ENCODE measurements at regions not wholly inside any gene's neighbourhood (a gene's known extent, or its start where the extent isn't known, plus 50 kb on each side); places are given as distances from the start of the nearest gene placed in this dataset.
A peak's percentile ranks its signal among the peaks of the same experiment; 100 is the strongest.

DNA sequence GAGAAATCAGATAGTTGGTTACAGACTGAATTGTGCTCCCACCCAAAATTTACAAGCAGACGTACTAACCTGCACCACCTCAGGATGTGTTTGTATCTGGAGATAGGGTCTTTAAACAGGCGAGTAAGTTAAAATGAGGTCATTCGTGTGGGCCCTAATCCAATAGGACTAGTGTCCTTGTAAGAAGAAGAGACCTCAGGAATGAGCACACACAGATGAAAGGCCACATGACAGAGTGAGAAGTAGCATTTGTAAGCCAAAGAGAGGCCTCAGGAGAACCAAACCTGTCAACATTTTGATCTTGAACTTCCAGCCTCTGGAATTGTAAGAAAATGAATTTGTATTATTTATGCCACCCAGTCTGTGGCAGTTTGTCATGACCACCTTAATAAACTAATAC is 149.5 kb upstream of the VWC2 start:
- TF ChIP-seq JUND (IDR thresholded peaks at IDR 0.05; ENCODE audit: low read depth) = no peak
- in situ Hi-C loops (cut with HindIII; ENCODE audit: low pct_unique_long_range_greater_than_20kb, low sequenced_read_pairs) = no loop called here
- DNase-seq (ENCODE audit: low read depth in 1 of 2, low spot score in 1 of 2) = no peak

DNA sequence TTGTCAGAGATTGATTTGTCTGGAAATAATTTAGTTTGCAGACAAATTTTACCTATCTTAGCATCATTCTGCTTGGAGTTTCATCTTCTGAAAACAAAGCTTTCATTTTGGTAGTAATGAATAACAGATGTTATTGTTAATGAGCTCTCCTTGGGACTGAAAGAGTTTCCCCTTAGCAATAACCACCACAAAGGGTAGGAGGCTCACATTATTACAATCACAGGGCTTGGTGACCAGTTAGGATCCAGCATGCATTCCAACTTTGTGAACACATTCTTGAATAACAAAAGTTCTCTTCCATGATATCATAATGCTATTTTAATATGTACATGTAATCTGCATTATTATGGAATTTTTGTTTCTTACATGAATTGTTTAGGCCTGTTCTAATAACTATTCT is 148.8 kb upstream of the VWC2 start:
- TF ChIP-seq JUND (IDR thresholded peaks at IDR 0.05; ENCODE audit: low read depth) = no peak
- DNase-seq (ENCODE audit: low read depth in 1 of 2, low spot score in 1 of 2) = no peak
- in situ Hi-C loops (cut with HindIII; ENCODE audit: low pct_unique_long_range_greater_than_20kb, low sequenced_read_pairs) = no loop called here

DNA sequence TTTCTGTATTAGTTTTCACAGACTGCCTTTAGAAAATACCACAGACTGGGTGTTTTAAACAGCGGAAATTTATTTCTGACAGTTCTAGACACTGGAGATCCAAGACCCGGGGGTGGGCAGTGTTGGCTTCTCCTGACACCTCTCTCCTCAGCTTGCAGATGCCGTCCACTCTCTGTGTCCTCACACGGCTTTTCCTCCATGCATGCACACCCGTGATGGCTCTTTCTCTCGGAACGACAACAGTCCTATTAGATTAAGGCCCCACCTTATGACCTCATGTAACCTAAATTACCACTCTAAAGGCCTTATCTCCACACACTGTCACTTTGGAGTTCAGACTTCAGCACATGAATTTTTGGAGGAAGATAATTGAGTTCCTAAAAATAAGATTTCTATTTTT is 142.9 kb upstream of the VWC2 start:
- no peak for DNase-seq (ENCODE audit: low read depth in 1 of 2, low spot score in 1 of 2)
- TF ChIP-seq JUND (IDR thresholded peaks at IDR 0.05; ENCODE audit: low read depth) = no peak
- in situ Hi-C loops (cut with HindIII; ENCODE audit: low pct_unique_long_range_greater_than_20kb, low sequenced_read_pairs) = no loop called here

DNA sequence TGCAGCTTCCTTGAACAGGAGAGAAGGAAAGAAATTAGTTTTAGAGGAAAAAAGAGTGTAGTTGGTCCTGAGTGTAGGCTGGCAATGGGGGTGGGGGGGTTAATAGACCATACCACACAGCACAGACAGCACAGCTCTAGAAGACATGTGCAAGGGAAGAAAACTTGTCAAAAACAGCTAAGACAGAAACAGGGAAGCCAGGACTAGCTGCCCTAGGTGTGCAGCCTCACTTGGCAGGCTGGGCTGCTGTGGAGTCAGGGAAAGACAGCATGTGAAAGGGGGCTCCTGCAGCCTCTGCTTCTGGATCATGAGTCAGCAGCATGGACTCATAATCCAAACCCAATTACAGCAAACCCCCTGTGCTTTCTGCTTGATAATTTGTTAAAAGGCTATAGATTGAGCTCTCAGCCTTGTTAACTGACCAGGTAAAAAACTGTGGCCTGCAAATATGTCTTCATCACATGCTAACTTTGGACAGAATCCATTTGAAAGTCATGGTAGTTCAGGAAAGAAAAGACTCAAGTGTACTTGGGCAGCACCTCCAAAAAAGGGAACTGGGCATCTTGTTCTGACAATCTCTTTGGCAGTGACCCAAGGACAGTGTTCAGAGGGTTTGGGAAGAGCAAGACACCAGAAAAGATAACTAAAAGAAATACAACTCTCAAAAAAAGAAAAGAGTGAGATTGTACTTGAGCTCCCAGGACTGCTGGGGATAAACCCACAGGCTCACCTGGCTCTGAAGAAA is 142.2 kb upstream of the VWC2 start:
- no peak for TF ChIP-seq JUND (IDR thresholded peaks at IDR 0.05; ENCODE audit: low read depth)
- DNase-seq (ENCODE audit: low read depth in 1 of 2, low spot score in 1 of 2) = no peak
- in situ Hi-C loops (cut with HindIII; ENCODE audit: low pct_unique_long_range_greater_than_20kb, low sequenced_read_pairs) = no loop called here

DNA sequence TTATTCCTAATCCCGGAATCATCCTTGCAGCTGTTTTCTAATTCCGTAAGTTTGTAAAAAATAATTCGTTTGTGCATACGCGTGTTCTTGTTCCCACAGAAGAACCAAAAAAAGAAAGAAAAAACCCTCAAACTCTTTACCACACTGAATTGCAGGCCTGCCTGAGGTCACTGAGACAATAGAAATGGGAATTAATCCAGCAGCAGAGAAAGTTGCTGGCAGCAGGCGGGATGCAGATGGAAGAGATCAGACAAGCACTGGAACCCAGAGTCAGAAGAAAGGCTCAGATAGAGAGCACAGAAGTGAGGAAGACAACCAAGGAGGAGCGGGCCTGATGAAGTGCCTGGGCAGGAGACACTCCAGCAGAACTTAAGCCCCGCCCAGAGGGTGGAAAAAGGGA is 141.5 kb upstream of the VWC2 start:
- in situ Hi-C loops (cut with HindIII; ENCODE audit: low pct_unique_long_range_greater_than_20kb, low sequenced_read_pairs) = no loop called here
- no peak for DNase-seq (ENCODE audit: low read depth in 1 of 2, low spot score in 1 of 2)
- no peak for TF ChIP-seq JUND (IDR thresholded peaks at IDR 0.05; ENCODE audit: low read depth)

DNA sequence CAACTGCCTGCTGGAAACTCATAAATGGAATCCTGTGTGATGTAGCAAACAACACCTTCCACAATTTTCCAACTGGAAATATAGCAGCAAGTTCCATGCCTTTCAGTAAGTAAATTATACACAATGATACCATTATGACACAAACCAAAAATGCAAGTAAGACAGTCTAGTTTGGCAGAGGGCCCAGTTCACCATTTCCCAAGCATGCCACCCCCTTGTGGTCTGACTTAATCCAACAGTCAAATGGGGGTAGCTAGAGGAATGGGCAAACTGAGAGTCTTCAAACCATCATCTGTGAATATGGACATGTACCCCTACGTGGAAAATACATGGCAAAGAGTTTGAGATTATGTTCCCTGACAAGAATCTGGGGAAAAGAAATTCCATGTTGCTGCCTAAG is 137.6 kb upstream of the VWC2 start:
- TF ChIP-seq JUND (IDR thresholded peaks at IDR 0.05; ENCODE audit: low read depth) = no peak

DNA sequence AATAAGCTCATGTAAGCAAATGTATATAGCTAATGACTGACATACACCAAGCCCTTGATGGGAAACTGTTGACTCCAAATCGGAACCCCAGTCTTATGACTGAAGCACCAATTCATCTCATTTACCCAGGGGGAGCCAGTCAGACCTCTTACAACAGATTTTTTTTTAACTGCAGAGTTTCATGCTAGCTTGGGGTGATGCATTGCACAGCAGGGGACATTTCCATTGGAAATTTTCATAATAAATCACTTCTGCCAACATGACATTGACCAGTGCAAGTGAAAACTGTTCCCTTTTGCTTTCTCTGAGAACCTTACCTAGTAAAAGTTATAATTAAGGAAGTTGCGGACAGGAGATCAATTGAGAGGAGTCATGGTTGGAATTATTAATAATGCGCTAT is 137.0 kb upstream of the VWC2 start:
- in situ Hi-C loops (cut with HindIII; ENCODE audit: low pct_unique_long_range_greater_than_20kb, low sequenced_read_pairs) = no loop called here
- no peak for TF ChIP-seq JUND (IDR thresholded peaks at IDR 0.05; ENCODE audit: low read depth)
- no peak for DNase-seq (ENCODE audit: low read depth in 1 of 2, low spot score in 1 of 2)

More for the DNA sequence above, 137.6 kb upstream of the VWC2 start:
- in situ Hi-C loops (cut with HindIII; ENCODE audit: low pct_unique_long_range_greater_than_20kb, low sequenced_read_pairs) = no loop called here
- peak in 1 of 2 experiments; percentile 25 for DNase-seq (ENCODE audit: low read depth in 1 of 2, low spot score in 1 of 2)

DNA sequence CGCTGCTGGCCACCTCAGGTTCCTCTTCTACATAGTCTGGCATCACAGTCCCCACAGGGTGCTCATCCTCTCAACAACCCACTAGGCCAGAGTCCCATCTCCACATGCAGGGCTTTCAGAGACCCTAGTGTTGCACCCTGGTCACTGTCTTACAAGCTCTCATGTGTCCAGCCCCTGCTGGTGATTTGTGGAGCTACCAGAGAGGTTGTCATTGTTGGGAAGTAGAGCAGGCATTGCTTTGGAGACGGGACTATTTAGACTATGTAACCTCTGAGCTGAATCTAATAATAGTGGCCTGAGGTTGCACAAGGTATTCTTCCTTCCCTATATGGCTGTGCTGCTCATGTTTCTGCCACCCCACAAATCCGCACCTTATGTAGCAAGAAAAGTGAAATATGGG is 135.3 kb upstream of the VWC2 start:
- DNase-seq (ENCODE audit: low read depth in 1 of 2, low spot score in 1 of 2) = no peak
- in situ Hi-C loops (cut with HindIII; ENCODE audit: low pct_unique_long_range_greater_than_20kb, low sequenced_read_pairs) = no loop called here
- no peak for TF ChIP-seq JUND (IDR thresholded peaks at IDR 0.05; ENCODE audit: low read depth)

DNA sequence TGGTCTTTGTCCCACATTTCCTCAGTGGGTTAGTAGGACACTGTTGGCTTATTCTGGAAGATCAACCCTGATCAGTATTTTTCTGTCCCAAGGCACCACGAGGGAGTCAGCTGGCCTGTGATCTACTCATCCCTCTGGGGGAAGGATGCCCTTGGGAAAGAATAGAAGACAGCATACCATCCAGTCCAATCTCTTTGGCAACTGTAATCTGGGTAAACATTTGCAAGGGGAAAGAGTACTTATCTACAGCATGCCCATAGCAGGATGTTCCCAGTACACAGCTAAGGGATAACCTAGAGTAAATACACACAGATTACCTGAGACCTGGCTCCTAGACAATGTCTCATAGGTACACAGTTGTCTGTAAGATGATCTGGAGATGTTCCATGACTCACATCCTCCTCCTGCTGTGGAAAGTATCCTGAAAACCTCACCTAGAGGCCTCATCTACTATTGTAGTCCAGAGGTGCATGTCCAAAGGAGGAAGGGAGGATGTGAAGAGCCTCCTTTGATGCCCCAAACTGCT is 134.3 kb upstream of the VWC2 start:
- DNase-seq (ENCODE audit: low read depth in 1 of 2, low spot score in 1 of 2) = no peak
- no peak for TF ChIP-seq JUND (IDR thresholded peaks at IDR 0.05; ENCODE audit: low read depth)
- in situ Hi-C loops (cut with HindIII; ENCODE audit: low pct_unique_long_range_greater_than_20kb, low sequenced_read_pairs) = no loop called here

DNA sequence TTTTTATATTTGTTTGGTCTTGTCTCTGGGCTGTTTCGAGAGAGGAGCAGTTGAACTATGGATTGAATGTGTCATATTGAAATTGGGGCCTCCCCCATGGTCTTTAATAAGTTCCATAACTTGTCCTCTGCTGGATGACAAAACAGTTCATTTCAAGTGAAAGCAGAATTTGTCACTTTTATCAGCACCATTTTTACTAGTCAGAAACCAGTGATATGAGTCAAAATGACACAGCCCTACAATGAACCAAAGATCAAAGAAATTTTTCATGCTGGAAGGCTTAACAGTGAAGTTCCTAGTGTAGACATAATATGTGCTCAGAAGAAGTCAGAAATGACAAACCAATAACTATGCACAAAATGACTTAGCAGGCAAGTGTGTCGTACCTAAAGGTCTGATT is 133.6 kb upstream of the VWC2 start:
- in situ Hi-C loops (cut with HindIII; ENCODE audit: low pct_unique_long_range_greater_than_20kb, low sequenced_read_pairs) = no loop called here
- DNase-seq (ENCODE audit: low read depth in 1 of 2, low spot score in 1 of 2) = no peak
- TF ChIP-seq JUND (IDR thresholded peaks at IDR 0.05; ENCODE audit: low read depth) = no peak

DNA sequence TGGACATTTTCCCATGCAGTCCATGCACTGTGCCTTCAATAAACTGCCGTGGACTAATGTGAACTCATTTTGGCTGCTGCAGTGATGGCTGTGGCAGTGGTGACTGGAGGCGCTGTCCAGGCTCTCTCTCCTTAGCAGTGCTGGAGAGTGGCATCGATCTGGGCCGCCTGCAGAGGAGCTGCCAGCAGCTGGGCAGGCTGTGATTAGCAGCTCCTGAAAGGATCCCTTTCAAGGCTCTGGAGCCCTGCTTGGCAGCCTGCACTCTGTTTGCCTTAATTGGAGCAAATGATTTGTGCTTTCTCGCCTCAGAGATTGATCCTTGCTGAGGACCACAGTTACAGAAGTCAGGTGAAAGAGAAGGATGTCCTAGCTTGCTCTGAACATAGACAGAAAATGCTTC is 130.1 kb upstream of the VWC2 start:
- no peak for TF ChIP-seq JUND (IDR thresholded peaks at IDR 0.05; ENCODE audit: low read depth)
- in situ Hi-C loops (cut with HindIII; ENCODE audit: low pct_unique_long_range_greater_than_20kb, low sequenced_read_pairs) = no loop called here
- no peak for DNase-seq (ENCODE audit: low read depth in 1 of 2, low spot score in 1 of 2)

DNA sequence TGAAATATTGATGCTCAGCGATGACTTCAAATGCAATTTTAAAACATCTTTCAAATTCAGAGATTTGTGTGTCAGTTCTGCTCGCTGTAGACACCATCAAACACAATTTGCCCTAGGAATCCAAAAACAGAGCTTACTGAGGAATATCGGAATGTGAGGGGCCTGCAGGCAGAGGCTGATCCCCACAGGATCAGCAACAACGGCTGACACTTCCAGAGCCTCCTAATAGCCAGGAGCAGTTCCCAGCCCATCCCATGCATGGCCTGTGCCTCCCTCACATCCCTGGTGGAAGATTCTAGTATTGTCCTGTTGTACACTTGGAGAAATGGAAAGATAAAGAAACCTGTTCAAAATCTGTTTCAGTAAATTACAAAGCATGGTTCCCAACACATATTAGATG is 129.7 kb upstream of the VWC2 start:
- TF ChIP-seq JUND (IDR thresholded peaks at IDR 0.05; ENCODE audit: low read depth) = no peak
- DNase-seq (ENCODE audit: low read depth in 1 of 2, low spot score in 1 of 2) = no peak
- in situ Hi-C loops (cut with HindIII; ENCODE audit: low pct_unique_long_range_greater_than_20kb, low sequenced_read_pairs) = no loop called here

DNA sequence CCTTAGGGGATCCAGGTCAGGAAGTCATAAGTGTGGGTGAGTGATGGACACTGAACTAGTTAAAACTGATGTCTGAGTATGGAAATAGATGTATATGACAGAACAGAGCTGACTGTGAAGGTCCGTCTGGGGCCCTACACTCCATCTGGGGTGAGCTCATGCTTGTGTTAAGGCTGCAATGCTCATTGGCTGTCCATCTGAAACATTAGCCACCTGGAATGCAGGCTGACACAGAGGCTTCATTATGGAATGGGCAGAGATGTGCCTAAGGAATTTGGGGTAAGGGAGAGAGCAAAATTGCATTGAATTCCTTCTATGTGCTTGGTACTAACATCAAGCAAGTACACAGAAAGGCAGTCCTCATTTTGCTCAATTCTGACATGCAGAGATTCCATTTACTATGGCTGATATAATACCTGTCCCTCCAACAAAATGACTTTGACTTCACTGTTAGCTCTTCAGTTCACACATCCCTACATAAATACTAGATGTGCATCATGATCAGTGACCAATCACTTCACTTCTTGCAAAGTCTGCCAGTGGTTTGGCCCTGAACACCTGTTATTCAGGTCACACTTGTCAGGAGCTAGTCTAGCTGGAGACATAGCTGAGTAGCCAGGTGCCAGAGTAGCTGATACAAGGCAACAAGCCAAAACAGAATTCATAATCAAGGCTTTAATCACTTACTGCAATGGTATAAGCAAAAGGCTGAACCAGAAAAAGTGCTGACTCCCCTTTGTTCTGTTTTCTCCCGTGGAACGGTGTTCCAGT is 128.9 kb upstream of the VWC2 start:
- DNase-seq (ENCODE audit: low read depth in 1 of 2, low spot score in 1 of 2) = peak in 1 of 2 experiments; percentile 15
- in situ Hi-C loops (cut with HindIII; ENCODE audit: low pct_unique_long_range_greater_than_20kb, low sequenced_read_pairs) = no loop called here
- TF ChIP-seq JUND (IDR thresholded peaks at IDR 0.05; ENCODE audit: low read depth) = no peak
